Endothelial cell of umbilical vein (primary cell): ENCODE measurements at regions not wholly inside any gene's neighbourhood (a gene's known extent, or its start where the extent isn't known, plus 50 kb on each side); places are given as distances from the start of the nearest gene placed in this dataset.

Experiments
- CTCF ChIP-seq, 2 donors: IDR thresholded peaks; 1 replicate in 1 of 2; 2 replicates in 1 of 2; pipeline ENCODE4 v1.5.1; 2011; ENCODE audit warnings: low read length in 2 of 2, mild to moderate bottlenecking in 2 of 2, moderate library complexity in 2 of 2, control low read depth in 1 of 2, inconsistent platforms in 1 of 2, low read depth in 1 of 2; ENCODE audit not compliant: insufficient read depth in 1 of 2; ENCODE audit errors: extremely low read depth in 1 of 2
- EZH2 ChIP-seq: IDR thresholded peaks from 2 replicates; pipeline ENCODE4 v1.6.1; 2012; ENCODE audit warnings: borderline replicate concordance, low read depth, mild to moderate bottlenecking, moderate library complexity, low read length, inconsistent platforms; ENCODE audit not compliant: severe bottlenecking
- FOS ChIP-seq: IDR thresholded peaks from 2 replicates; pipeline ENCODE4 v1.6.1; 2011; ENCODE audit warnings: mild to moderate bottlenecking, low read length, moderate library complexity, borderline replicate concordance; ENCODE audit not compliant: insufficient read depth
- GATA2 ChIP-seq: IDR thresholded peaks from 2 replicates; pipeline ENCODE4 v1.7.0; 2011; ENCODE audit warnings: low read depth, mild to moderate bottlenecking, moderate library complexity, mixed read lengths, low read length; ENCODE audit not compliant: insufficient read length, insufficient read depth
- JUN ChIP-seq: IDR thresholded peaks from 2 replicates; pipeline ENCODE4 v1.6.1; 2011; ENCODE audit warnings: borderline replicate concordance, low read depth; ENCODE audit not compliant: insufficient read length, insufficient read depth
- MAX ChIP-seq: IDR thresholded peaks from 2 replicates; pipeline ENCODE4 v1.6.1; 2011; ENCODE audit not compliant: insufficient read depth, insufficient read length
- MYC ChIP-seq: IDR thresholded peaks from one replicate; pipeline ENCODE4 v1.6.1; 2011; ENCODE audit warnings: mild to moderate bottlenecking, low read depth, low read length
- POLR2A ChIP-seq: IDR thresholded peaks from 2 replicates; pipeline ENCODE4 v1.6.1; 2012; ENCODE audit warnings: low read depth, mild to moderate bottlenecking, control low read depth, low read length
- POLR2AphosphoS5 ChIP-seq: IDR thresholded peaks from 2 replicates; pipeline ENCODE4 v1.6.1; 2012; ENCODE audit warnings: low read depth, mild to moderate bottlenecking, control low read depth, low read length, moderate library complexity; ENCODE audit not compliant: insufficient read depth

- TF ChIP-seq CTCF (IDR thresholded peaks at IDR 0.05; ENCODE audit: extremely low read depth in 1 of 2, insufficient read depth in 1 of 2, low read depth in 1 of 2, low read length in 2 of 2) (no peak), POLR2A (no peak), POLR2AphosphoS5 (no peak), EZH2 (no peak), FOS (no peak), MAX (no peak), MYC (no peak), GATA2 (no peak), JUN (no peak)
These were observed 335.5 kb downstream of the COL11A1 start for GRCh38 chr1:102772831-102773230.
